ENCODE measurements at regions not wholly inside any gene's neighbourhood (a gene's known extent, or its start where the extent isn't known, plus 50 kb on each side); places are given as distances from the start of the nearest gene placed in this dataset.

GRCh38 chr3:23084367-23084766 is 118.8 kb upstream of the UBE2E2 start:
- H3K4me3 ChIP-seq (ENCODE audit: low read depth, low read length), result no peak overlapping the region
- DNase-seq (ENCODE audit: low read depth), result no peak
- TF ChIP-seq, protein P1, sequence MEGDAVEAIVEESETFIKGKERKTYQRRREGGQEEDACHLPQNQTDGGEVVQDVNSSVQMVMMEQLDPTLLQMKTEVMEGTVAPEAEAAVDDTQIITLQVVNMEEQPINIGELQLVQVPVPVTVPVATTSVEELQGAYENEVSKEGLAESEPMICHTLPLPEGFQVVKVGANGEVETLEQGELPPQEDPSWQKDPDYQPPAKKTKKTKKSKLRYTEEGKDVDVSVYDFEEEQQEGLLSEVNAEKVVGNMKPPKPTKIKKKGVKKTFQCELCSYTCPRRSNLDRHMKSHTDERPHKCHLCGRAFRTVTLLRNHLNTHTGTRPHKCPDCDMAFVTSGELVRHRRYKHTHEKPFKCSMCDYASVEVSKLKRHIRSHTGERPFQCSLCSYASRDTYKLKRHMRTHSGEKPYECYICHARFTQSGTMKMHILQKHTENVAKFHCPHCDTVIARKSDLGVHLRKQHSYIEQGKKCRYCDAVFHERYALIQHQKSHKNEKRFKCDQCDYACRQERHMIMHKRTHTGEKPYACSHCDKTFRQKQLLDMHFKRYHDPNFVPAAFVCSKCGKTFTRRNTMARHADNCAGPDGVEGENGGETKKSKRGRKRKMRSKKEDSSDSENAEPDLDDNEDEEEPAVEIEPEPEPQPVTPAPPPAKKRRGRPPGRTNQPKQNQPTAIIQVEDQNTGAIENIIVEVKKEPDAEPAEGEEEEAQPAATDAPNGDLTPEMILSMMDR (IDR thresholded peaks at IDR 0.05; ENCODE audit: control insufficient read depth, extremely low read depth, insufficient read depth), result no peak

GRCh38 chr3:23085261-23085660 is 117.9 kb upstream of the UBE2E2 start:
- no peak overlapping the region for H3K4me3 ChIP-seq (ENCODE audit: low read depth, low read length)
- TF ChIP-seq, protein P1 (IDR thresholded peaks at IDR 0.05; ENCODE audit: control insufficient read depth, extremely low read depth, insufficient read depth), result no peak
- DNase-seq (ENCODE audit: low read depth), result no peak

DNA sequence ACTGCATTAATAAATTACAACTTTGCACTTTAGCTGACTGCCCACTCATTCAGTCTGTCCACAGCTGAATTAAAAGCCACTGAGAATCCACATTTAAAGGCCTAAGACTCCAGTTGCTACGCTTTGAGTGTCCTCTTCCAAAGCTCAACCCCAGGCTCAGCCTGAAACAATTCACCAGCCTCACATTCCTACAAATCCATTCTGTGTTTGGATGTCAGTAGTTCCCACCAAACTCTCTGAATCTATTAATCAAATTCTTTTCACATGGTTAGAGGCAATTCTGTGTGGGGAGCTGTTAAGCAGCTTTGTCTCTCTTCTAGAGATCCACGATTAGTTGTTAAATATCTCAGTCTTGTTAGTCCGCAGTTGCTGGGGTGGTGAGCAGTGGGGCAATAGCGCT is 116.8 kb upstream of the UBE2E2 start:
- TF ChIP-seq, protein P1 (IDR thresholded peaks at IDR 0.05; ENCODE audit: control insufficient read depth, extremely low read depth, insufficient read depth), result no peak
- no peak overlapping the region for H3K4me3 ChIP-seq (ENCODE audit: low read depth, low read length)
- no peak for DNase-seq (ENCODE audit: low read depth)

DNA sequence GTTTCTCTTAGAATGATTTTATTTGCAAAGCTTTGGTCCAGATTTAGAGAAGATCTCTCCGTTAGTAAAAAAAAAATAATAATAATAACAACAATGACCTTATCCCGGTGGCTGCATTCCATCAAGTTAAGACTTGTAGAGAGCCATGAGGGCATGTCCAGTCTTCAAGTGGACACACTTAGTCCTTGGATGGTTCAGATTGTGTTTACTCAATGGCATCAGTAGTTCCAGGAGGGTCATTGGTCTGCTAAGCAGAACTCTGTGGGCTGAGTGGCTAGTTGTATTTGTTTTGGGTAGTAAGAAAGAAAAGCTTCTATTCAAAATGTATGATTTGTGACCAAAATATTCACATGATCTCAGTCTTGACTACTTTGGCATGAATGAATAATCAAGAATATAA is 116.3 kb upstream of the UBE2E2 start:
- no peak for DNase-seq (ENCODE audit: low read depth)
- H3K4me3 ChIP-seq (ENCODE audit: low read depth, low read length), result no peak overlapping the region
- TF ChIP-seq, protein P1 (IDR thresholded peaks at IDR 0.05; ENCODE audit: control insufficient read depth, extremely low read depth, insufficient read depth), result no peak

DNA sequence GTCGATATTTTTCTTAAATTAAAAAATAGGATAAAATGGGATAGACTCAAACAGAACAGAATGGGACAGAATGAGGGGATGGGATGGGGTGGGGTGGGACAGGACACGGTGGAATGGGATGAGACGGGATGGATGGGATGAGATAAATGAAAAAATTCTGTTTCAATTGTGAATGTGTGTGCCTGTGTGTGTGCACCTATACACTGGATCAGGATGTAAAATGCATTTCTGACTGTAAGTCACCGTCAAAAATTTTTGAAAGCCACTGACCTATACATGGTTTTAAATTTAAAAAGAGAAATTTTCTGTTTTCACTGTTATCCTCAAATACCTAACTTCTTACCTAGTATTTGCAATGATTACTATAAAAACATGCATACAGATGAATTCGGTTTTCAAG is 108.7 kb upstream of the UBE2E2 start:
- TF ChIP-seq, protein P1 (IDR thresholded peaks at IDR 0.05; ENCODE audit: control insufficient read depth, extremely low read depth, insufficient read depth), result no peak
- H3K4me3 ChIP-seq (ENCODE audit: low read depth, low read length), result no peak overlapping the region
- DNase-seq (ENCODE audit: low read depth), result no peak

DNA sequence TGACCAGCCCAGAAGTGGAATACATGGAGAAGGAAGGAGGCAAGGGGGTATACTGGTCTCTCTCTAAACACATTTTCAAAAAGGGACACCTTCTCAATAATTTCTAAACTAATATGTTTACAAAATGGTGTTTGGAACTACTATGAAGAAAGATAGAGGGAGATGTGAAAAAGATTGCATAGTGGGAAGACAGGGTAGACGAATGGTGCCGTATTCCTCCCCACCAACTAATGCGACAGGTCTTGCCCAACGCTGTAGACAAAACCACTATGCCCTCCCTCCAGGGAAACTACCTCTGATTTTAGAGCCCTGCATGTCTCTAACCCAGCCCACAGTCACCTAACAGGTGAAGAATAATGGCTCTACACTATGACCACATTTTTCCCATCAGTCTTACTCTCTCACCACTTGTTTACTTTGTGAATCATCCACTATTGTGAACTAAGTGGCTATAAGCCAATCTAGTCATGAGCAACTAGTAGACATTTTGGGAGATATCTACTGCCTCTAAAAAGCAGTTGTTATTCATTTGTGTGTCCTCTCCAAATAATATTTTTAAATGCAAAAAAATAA is 108.2 kb upstream of the UBE2E2 start:
- peak; percentile 48 for DNase-seq (ENCODE audit: low read depth)
- H3K4me3 ChIP-seq (ENCODE audit: low read depth, low read length), result no peak overlapping the region
- TF ChIP-seq, protein P1 (IDR thresholded peaks at IDR 0.05; ENCODE audit: control insufficient read depth, extremely low read depth, insufficient read depth), result no peak

DNA sequence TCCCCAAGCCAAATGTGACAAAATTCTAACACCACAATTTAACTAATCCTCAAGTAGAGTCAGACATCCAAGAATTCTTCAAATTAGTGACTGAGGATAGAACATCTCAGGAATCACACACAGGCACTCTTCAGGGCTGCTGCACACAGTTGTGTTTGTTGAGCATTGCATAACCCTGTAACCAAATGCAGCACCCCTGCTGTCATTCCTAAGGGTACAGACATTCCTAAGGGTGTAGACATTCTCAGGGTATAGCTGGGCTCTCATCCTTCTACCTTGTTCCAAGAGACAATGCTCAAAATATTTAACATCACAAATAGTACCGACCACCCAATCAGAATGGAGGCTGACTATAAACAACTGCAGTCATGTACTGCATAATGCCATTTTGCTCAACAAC is 107.1 kb upstream of the UBE2E2 start:
- no peak for DNase-seq (ENCODE audit: low read depth)
- H3K4me3 ChIP-seq (ENCODE audit: low read depth, low read length), result no peak overlapping the region
- TF ChIP-seq, protein P1 (IDR thresholded peaks at IDR 0.05; ENCODE audit: control insufficient read depth, extremely low read depth, insufficient read depth), result no peak

Data from LNCaP clone FGC (cell line).